ENCODE measurements at regions not wholly inside any gene's neighbourhood (a gene's known extent, or its start where the extent isn't known, plus 50 kb on each side); places are given as distances from the start of the nearest gene placed in this dataset.

DNA sequence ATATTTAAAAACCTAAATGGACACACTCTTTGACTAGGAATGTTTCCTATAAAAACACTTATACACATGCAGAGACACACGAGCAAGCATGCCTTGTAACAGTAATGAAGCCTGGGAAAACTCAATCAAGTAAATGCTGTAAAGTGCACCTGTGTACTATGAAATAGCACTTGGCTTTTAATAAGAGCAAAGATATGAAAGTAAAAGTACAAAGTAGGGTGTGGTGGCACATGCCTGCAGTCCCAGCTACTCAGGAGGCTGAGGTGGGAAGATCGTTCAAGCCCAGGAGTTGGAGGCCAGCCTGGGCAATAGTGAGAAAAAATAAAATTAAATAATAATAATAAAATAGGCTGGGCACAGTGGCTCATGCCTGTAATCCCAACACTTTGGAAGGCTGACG, 166.9 kb upstream of the GRK3 start:
- TF ChIP-seq CTCF (IDR thresholded peaks at IDR 0.05; ENCODE audit: low read depth, low read length) (no peak), MAX (IDR thresholded peaks at IDR 0.05; ENCODE audit: low read depth, low read length) (no peak), POLR2A (IDR thresholded peaks at IDR 0.05; ENCODE audit: extremely low read depth, insufficient read length) (no peak), MYC (IDR thresholded peaks at IDR 0.05; ENCODE audit: low read depth, low read length) (no peak)
